Vagina (tissue), 2 donors: ENCODE measurements at regions not wholly inside any gene's neighbourhood (a gene's known extent, or its start where the extent isn't known, plus 50 kb on each side); places are given as distances from the start of the nearest gene placed in this dataset.

Experiments
- DNase-seq, 2 donors: peaks; one replicate each; pipeline ENCODE4 v3.0.0-alpha.2; 2017; ENCODE audit errors: extremely low spot score in 2 of 2
- H3K27ac ChIP-seq: fragments of 200-600 bp; sonication (generic); one replicate; pipeline ENCODE4 v1.5.1; 2019
- H3K27me3 ChIP-seq: fragments of 200-600 bp; sonication (generic); one replicate; pipeline ENCODE4 v1.5.1; 2019
- H3K36me3 ChIP-seq, 2 donors: fragments of 200-600 bp; sonication (generic); one replicate each; pipeline ENCODE4 v1.5.1; 2017 to 2019
- H3K4me1 ChIP-seq: fragments of 200-600 bp; sonication (generic); one replicate; pipeline ENCODE4 v1.5.1; 2019
- H3K4me3 ChIP-seq, 2 donors: fragments of 200-600 bp; sonication (generic); 1 replicate in 1 of 2; 2 replicates in 1 of 2; pipeline ENCODE4 v1.5.1; 2016 to 2019
- H3K9me3 ChIP-seq: fragments of 200-600 bp; sonication (generic); one replicate; pipeline ENCODE4 v1.5.1; 2019
- CTCF ChIP-seq, 3 experiments: fragments of 450-650 bp in 2 of 3; fragments of 200-600 bp in 1 of 3; sonication (generic) in 1 of 3; IDR thresholded peaks; one replicate each; pipeline ENCODE4 v1.5.1; 2017 to 2019; ENCODE audit warnings: antibody characterized with exemption in 3 of 3, mild to moderate bottlenecking in 2 of 3, moderate library complexity in 2 of 3
- POLR2A ChIP-seq, 2 donors: fragments of 450-650 bp; IDR thresholded peaks; one replicate each; pipeline ENCODE4 v1.6.1; 2017; ENCODE audit warnings: antibody characterized with exemption in 2 of 2, mild to moderate bottlenecking in 2 of 2, moderate library complexity in 2 of 2
- POLR2AphosphoS5 ChIP-seq, 2 donors: sonication (generic); formaldehyde crosslinking; IDR thresholded peaks; one replicate each; pipeline ENCODE4 v1.9.0; 2017; ENCODE audit warnings: antibody characterized with exemption in 2 of 2, mild to moderate bottlenecking in 2 of 2, low read depth in 1 of 2; ENCODE audit not compliant: insufficient read depth in 1 of 2
- intact Hi-C: fragments of 100-400 bp; cut with DNase I; formaldehyde crosslinking; loops from one replicate; pipeline ENCODE4 v1.15.1; 2023

DNA sequence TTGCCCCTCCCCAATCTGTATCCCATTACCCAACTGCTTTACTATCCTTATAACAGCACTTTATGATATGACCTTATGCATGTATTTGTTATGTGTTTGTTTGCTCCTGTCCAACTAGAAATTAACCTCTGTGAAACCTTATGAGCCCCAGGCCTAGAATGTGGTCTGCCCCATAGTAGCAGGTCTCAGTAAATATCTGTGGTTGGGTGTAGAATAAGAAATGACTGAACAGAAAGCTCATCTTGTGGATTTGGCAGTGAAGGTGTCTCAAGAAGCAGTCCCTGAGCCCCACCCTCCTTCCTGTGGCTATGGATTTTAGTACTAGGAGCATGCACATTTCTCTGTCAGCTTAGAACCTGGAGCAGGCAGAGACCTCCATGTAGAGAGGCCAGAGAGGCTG is 229.0 kb upstream of the LCORL start:
- no peak overlapping the region for H3K27ac ChIP-seq
- no peaks in the 10 kb centered on the region for H3K36me3 ChIP-seq
- no peak overlapping the region for H3K4me3 ChIP-seq
- H3K4me1 ChIP-seq, result no peaks in the 10 kb centered on the region
- intact Hi-C loops, result no loop called here
- H3K9me3 ChIP-seq, result no peaks in the 10 kb centered on the region
- no peaks in the 10 kb centered on the region for H3K27me3 ChIP-seq
- no peak for TF ChIP-seq CTCF (IDR thresholded peaks at IDR 0.05)
- TF ChIP-seq POLR2A (IDR thresholded peaks at IDR 0.05), result no peak
- no peak for TF ChIP-seq POLR2AphosphoS5 (IDR thresholded peaks at IDR 0.05; ENCODE audit: insufficient read depth in 1 of 2, low read depth in 1 of 2)
- no peak for DNase-seq

- H3K27me3 ChIP-seq, result no peaks in the 10 kb centered on the region
- H3K4me3 ChIP-seq, result no peak overlapping the region
- H3K27ac ChIP-seq, result no peak overlapping the region
- intact Hi-C loops, result no loop called here
- DNase-seq, result no peak
- H3K9me3 ChIP-seq, result no peaks in the 10 kb centered on the region
- TF ChIP-seq CTCF (IDR thresholded peaks at IDR 0.05) (no peak), POLR2A (IDR thresholded peaks at IDR 0.05) (no peak), POLR2AphosphoS5 (IDR thresholded peaks at IDR 0.05; ENCODE audit: insufficient read depth in 1 of 2, low read depth in 1 of 2) (no peak)
- no peaks in the 10 kb centered on the region for H3K36me3 ChIP-seq
- no peaks in the 10 kb centered on the region for H3K4me1 ChIP-seq
Measured at GRCh38 chr4:18248611-18249010, 227.1 kb upstream of the LCORL start.

- no peak for DNase-seq
- intact Hi-C loops, result no loop called here
- no peaks in the 10 kb centered on the region for H3K9me3 ChIP-seq
- H3K27me3 ChIP-seq, result no peaks in the 10 kb centered on the region
- H3K36me3 ChIP-seq, result no peaks in the 10 kb centered on the region
- no peak overlapping the region for H3K27ac ChIP-seq
- no peak for TF ChIP-seq POLR2AphosphoS5 (IDR thresholded peaks at IDR 0.05; ENCODE audit: insufficient read depth in 1 of 2, low read depth in 1 of 2)
- TF ChIP-seq CTCF (IDR thresholded peaks at IDR 0.05), result no peak
- no peak for TF ChIP-seq POLR2A (IDR thresholded peaks at IDR 0.05)
- H3K4me1 ChIP-seq, result no peaks in the 10 kb centered on the region
- H3K4me3 ChIP-seq, result no peak overlapping the region
Measured at GRCh38 chr4:18247189-18247588, 225.6 kb upstream of the LCORL start.

DNA sequence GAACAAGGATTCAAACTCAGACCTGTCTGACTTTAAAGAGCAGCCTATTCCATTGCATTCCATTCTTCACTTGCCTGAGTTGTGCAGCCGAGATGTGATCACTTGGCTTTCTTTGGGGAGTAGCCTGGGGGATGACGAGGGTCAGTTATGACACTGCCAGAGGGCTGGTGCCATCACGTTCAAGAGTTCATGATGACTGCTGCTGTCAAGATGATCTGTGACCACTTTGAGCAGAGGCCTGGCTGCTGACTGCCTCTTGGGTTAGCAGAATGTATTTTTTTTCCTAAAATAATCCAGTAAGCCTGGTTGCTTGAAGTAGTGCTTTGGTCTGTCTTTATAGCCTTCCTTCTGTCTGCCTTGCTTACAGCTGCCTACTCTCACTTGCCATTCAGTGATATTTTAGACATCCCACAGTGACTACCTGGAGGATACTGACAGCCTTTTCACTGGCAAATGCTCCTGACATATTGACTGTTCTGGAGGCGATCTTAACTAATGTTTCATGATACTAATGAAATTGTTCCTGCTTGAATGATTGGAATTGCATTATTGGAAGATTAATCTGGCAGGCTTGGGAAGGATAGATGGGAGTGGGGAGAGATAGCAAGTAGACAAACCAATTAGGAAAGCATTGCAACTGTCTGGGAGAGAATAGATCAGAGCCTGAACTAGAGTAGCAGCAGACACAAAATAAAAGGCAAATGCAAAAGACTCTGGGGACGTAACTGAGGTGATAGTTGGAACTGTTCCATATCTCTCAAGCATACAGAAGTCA is 221.6 kb upstream of the LCORL start:
- Histone ChIP-seq H3K9me3 (no peaks in the 10 kb centered on the region), H3K27ac (no peak overlapping the region), H3K4me3 (no peak overlapping the region), H3K27me3 (no peaks in the 10 kb centered on the region), H3K36me3 (no peaks in the 10 kb centered on the region), H3K4me1 (no peaks in the 10 kb centered on the region)
- intact Hi-C loops, result no loop called here
- TF ChIP-seq CTCF (IDR thresholded peaks at IDR 0.05) (no peak), POLR2A (IDR thresholded peaks at IDR 0.05) (no peak), POLR2AphosphoS5 (IDR thresholded peaks at IDR 0.05; ENCODE audit: insufficient read depth in 1 of 2, low read depth in 1 of 2) (no peak)
- DNase-seq, result no peak

GRCh38 chr4:18241727-18242126 is 220.2 kb upstream of the LCORL start:
- H3K9me3 ChIP-seq, result no peaks in the 10 kb centered on the region
- no peak overlapping the region for H3K4me3 ChIP-seq
- intact Hi-C loops, result no loop called here
- H3K27me3 ChIP-seq, result no peaks in the 10 kb centered on the region
- DNase-seq, result no peak
- no peaks in the 10 kb centered on the region for H3K4me1 ChIP-seq
- no peak overlapping the region for H3K27ac ChIP-seq
- no peaks in the 10 kb centered on the region for H3K36me3 ChIP-seq
- TF ChIP-seq CTCF (IDR thresholded peaks at IDR 0.05), result no peak
- TF ChIP-seq POLR2A (IDR thresholded peaks at IDR 0.05), result no peak
- TF ChIP-seq POLR2AphosphoS5 (IDR thresholded peaks at IDR 0.05; ENCODE audit: insufficient read depth in 1 of 2, low read depth in 1 of 2), result no peak
